Suprapubic skin (tissue), 4 donors: ENCODE measurements at regions not wholly inside any gene's neighbourhood (a gene's known extent, or its start where the extent isn't known, plus 50 kb on each side); places are given as distances from the start of the nearest gene placed in this dataset.

Experiments used
- DNase-seq, 2 donors: peaks; one replicate each; pipeline ENCODE4 v3.0.0-alpha.2; 2019; ENCODE audit warnings: low spot score in 2 of 2
- H3K27ac ChIP-seq: fragments of 200-600 bp; sonication (generic); one replicate; pipeline ENCODE4 v1.5.1; 2019
- H3K27me3 ChIP-seq: fragments of 200-600 bp; sonication (generic); one replicate; pipeline ENCODE4 v1.5.1; 2019
- H3K36me3 ChIP-seq: fragments of 200-600 bp; sonication (generic); one replicate; pipeline ENCODE4 v1.5.1; 2019
- H3K4me1 ChIP-seq: fragments of 200-600 bp; sonication (generic); one replicate; pipeline ENCODE4 v1.5.1; 2019
- H3K4me3 ChIP-seq: fragments of 200-600 bp; sonication (generic); one replicate; pipeline ENCODE4 v1.5.1; 2019; ENCODE audit warnings: mild to moderate bottlenecking
- H3K9me3 ChIP-seq: fragments of 200-600 bp; sonication (generic); one replicate; pipeline ENCODE4 v1.5.1; 2019
- EP300 ChIP-seq: sonication (generic); formaldehyde crosslinking; IDR thresholded peaks from one replicate; pipeline ENCODE4 v1.6.1; 2017; ENCODE audit warnings: antibody characterized with exemption
- POLR2A ChIP-seq, 2 donors: fragments of 450-650 bp; IDR thresholded peaks; one replicate each; pipeline ENCODE4 v1.6.1; 2017; ENCODE audit warnings: antibody characterized with exemption in 2 of 2, mild to moderate bottlenecking in 2 of 2, moderate library complexity in 2 of 2
- POLR2AphosphoS5 ChIP-seq, 3 donors: sonication (generic); formaldehyde crosslinking; IDR thresholded peaks; one replicate each; pipeline ENCODE4 v1.6.1; 2017; ENCODE audit warnings: antibody characterized with exemption in 3 of 3
- WGBS: methylation state at CpG from one replicate; pipeline ENCODE4 v1.1.5; 2018; 5-methylcytosine and 5-hydroxymethylcytosine counted together
- TF ChIP-seq, protein P1 (sequence below), 2 donors: fragments of 200-600 bp in 1 of 2; fragments of 450-650 bp in 1 of 2; sonication (generic) in 1 of 2; IDR thresholded peaks; one replicate each; pipeline ENCODE4 v1.5.1; 2016 to 2019; ENCODE audit warnings: antibody characterized with exemption in 2 of 2, mild to moderate bottlenecking in 1 of 2, moderate library complexity in 1 of 2

DNA sequence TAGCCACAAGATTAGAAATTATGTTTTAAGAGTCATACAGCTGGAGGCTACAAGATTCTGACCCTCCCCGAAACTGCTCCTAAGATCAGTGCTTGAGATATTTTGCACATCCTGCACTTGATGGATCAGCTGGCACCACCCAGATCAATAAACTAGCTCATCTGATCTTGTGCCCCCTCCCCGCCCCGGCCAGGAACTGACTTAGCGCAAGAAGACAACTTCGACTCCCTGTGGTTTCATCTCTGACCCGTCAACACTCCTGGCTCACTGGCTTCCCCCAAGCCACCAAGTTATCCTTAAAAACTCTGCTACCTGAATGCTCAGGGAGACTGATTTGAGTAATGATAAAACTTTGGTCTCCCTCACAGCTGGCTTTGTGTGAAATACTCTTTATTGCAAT lies 73.5 kb upstream of the NPSR1 start:
- 86% methylated on average over 6 of the region's 6 CpGs for whole genome bisulfite sequencing
- H3K9me3 ChIP-seq: no peaks in the 10 kb centered on the region
- TF ChIP-seq EP300: no peak
- TF ChIP-seq POLR2A (IDR thresholded peaks at IDR 0.05): no peak
- TF ChIP-seq POLR2AphosphoS5 (IDR thresholded peaks at IDR 0.05): no peak
- TF ChIP-seq, protein P1, sequence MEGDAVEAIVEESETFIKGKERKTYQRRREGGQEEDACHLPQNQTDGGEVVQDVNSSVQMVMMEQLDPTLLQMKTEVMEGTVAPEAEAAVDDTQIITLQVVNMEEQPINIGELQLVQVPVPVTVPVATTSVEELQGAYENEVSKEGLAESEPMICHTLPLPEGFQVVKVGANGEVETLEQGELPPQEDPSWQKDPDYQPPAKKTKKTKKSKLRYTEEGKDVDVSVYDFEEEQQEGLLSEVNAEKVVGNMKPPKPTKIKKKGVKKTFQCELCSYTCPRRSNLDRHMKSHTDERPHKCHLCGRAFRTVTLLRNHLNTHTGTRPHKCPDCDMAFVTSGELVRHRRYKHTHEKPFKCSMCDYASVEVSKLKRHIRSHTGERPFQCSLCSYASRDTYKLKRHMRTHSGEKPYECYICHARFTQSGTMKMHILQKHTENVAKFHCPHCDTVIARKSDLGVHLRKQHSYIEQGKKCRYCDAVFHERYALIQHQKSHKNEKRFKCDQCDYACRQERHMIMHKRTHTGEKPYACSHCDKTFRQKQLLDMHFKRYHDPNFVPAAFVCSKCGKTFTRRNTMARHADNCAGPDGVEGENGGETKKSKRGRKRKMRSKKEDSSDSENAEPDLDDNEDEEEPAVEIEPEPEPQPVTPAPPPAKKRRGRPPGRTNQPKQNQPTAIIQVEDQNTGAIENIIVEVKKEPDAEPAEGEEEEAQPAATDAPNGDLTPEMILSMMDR (IDR thresholded peaks at IDR 0.05): no peak
- H3K27me3 ChIP-seq: no peaks in the 10 kb centered on the region
- H3K4me1 ChIP-seq: no peaks in the 10 kb centered on the region
- H3K4me3 ChIP-seq: no peak overlapping the region
- no peak for DNase-seq
- H3K36me3 ChIP-seq: no peaks in the 10 kb centered on the region
- H3K27ac ChIP-seq: no peak overlapping the region

DNA sequence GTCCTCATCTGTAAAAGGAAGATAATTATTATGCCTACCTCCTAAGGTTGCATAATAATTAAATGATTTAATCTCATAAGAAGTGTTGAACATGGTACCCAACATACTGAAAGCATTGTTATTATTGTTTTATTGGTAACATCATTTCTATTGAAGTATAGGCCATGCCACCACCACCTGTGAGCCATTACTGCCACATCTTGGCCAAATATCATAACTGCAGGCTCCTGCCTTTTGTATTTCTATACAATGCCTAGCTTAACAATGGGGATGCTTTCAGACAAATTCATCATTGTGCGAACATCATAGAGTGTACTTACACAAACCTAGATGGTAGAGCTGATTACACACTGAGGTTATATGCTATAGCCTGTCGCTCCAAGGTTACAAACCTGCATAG lies 61.1 kb upstream of the NPSR1 start:
- no peaks in the 10 kb centered on the region for H3K36me3 ChIP-seq
- H3K27ac ChIP-seq: no peak overlapping the region
- H3K4me1 ChIP-seq: no peaks in the 10 kb centered on the region
- no peak overlapping the region for H3K4me3 ChIP-seq
- WGBS: 94% methylated on average over 2 of the region's 2 CpGs
- DNase-seq: no peak
- no peaks in the 10 kb centered on the region for H3K27me3 ChIP-seq
- H3K9me3 ChIP-seq: no peaks in the 10 kb centered on the region
- TF ChIP-seq EP300 (no peak), POLR2A (IDR thresholded peaks at IDR 0.05) (no peak), POLR2AphosphoS5 (IDR thresholded peaks at IDR 0.05) (no peak)
- TF ChIP-seq, protein P1 (IDR thresholded peaks at IDR 0.05): no peak

DNA sequence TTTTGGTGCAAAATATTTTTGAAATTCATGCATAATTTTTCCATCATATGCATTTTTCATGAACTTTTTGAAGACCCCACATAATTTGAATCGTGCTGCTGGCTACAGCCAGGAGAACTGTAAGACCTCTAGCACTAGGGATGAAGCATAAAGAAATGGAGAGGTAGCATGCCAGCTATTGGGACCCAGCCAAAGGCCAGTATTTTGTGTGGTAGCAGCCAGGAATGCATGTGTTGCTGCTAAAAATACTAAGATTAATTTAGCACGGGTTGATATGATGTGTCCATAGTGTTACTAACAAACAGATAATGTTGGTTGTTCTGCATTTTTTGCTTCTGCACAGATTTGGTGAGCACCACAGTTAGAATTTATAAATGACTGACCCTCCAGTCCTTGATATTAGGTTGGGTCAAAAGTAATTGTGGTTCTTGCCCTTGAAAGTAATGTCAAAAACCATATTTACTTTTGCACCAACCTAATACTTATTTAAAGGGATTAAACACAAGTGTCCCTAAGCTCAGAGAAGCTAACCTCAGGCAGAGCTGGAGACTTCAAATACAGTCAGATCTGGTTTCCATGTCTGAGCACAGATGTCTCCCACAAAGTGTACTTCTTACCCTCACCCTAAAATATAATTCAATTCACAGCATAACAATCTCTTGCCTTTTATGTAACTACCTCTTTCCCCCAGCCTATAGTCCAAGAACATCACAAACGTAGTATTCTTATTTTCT lies 54.1 kb upstream of the NPSR1 start:
- no peak for DNase-seq
- no peaks in the 10 kb centered on the region for H3K9me3 ChIP-seq
- WGBS: 65% methylated on average over 3 of the region's 3 CpGs

More for the DNA sequence above, 54.1 kb upstream of the NPSR1 start:
- no peak for TF ChIP-seq POLR2A (IDR thresholded peaks at IDR 0.05)
- no peak for TF ChIP-seq EP300
- TF ChIP-seq POLR2AphosphoS5 (IDR thresholded peaks at IDR 0.05): no peak
- TF ChIP-seq, protein P1 (IDR thresholded peaks at IDR 0.05): no peak
- Histone ChIP-seq H3K4me1 (no peaks in the 10 kb centered on the region), H3K36me3 (no peaks in the 10 kb centered on the region), H3K27ac (no peak overlapping the region), H3K4me3 (no peak overlapping the region), H3K27me3 (no peaks in the 10 kb centered on the region)
